NCI-H446 treated with DMSO at 0.1 percent for 48 hours (cell line): ENCODE measurements at regions not wholly inside any gene's neighbourhood (a gene's known extent, or its start where the extent isn't known, plus 50 kb on each side); places are given as distances from the start of the nearest gene placed in this dataset.

Source experiments
- DNase-seq: peaks from one replicate; lab custom pipeline; 2025; lab: John Stamatoyannopoulos, UW

DNA sequence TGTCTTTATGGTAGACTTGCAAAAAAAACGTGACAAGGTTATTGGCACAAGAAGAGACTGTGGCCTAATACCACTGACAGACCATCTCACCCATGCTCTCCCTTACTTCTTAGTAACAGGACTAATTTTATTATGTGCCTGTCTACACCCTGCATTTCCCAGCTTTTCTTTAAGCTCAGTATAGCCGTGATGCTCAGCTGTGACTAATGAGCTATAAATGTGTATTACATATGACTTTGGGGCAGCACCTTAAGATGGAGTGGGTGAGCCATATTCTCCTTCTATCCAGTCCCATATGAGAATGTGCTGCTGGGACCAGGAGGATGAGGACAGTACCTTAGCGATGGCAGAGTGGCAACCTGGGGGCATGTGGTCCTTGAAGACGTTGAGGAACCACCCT is 293.5 kb downstream of the RNF144A start:
- no peak for DNase-seq

DNA sequence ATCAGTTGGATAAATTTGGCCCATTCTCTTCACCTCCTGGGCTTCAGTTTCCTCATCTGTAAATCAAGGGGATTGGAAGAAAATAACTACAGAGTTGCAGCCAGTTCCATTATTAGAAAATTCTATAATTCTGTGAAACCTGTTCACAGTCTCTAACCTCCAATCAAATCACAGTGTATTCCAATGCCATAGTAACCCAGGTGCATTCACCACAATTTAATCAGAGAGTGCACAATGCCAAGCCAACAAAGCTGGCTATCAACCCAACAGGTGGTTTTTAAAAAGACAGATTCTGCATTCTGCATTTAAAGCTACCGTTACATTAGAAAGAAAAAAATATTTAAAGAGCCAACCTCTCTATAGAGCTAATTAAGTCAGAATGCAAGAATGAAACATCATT is 308.6 kb downstream of the RNF144A start:
- DNase-seq = no peak

DNA sequence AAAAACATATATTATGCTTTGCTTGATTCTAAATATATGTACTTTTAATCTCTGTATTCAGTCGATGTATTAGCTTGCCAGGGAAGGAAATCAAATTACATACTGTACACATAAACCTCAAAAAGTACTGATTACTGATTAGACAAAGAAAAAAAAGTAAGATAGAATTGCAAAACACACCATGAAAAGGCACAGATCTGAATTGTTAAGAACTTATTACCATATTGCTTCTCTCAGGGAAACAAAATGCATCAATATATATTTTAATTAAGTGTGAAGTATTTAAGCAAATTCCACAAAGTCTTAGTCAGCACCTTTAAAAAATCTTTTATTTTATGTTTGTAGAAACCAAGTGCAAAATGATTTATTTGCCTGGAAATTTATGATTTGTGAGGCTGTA is 309.3 kb downstream of the RNF144A start:
- DNase-seq = no peak

DNA sequence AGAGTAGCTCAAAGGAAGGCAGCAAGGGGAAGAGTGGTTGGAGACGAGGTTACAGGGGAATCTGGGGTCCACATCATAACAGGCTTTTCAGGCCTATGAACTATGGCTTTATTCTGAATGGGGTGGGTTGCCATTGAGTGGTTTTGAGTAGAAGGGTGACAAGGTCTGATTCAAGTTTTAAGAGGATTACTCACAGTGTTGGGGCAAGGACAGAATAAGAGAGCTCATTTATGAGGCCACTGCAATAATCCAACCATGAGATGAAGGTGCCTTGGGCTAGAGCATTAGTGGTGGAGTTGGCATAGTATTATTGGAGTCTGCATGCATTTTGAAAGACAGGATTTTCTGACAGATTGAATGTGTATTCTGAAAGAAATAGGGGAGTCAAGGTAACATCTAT is 315.9 kb downstream of the RNF144A start:
- no peak for DNase-seq

DNA sequence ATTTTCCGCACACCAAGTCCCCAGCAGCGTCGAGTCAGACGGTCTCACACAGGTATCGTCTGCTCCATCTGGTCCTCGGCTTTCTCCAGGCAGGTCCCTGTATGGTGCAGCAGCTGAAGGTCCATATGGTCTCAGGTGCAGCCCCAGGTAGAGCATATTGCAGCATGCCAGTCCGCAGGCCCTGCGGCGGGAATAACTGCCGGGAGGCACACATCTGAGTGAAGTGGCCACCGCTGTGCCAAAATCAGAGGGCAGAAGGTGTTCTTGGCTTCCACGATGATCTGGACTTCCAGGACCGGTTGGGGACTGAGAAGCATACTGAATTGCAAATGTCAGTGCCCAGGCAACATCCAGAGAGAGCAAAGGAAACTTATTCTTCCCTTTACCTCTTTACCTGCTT is 320.3 kb downstream of the RNF144A start:
- no peak for DNase-seq

DNA sequence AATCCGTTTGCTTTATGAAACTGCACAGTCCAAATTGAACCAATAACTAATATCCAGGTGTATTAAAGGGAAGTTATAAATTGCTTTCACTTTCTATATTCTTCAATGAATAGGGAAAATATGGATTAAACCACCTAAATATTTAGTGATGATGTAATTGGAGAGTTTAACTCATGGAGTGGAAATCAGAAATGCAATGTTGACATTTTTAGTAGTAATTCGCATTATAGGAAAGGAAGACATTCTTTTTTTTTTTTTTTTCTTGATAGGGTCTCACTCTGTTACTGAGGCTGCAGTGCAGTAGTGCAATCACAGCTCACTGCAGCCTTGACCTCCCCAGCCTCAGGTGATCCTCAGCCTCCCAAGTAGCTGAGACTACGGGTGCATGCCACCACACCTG is 321.9 kb downstream of the RNF144A start:
- no peak for DNase-seq

DNA sequence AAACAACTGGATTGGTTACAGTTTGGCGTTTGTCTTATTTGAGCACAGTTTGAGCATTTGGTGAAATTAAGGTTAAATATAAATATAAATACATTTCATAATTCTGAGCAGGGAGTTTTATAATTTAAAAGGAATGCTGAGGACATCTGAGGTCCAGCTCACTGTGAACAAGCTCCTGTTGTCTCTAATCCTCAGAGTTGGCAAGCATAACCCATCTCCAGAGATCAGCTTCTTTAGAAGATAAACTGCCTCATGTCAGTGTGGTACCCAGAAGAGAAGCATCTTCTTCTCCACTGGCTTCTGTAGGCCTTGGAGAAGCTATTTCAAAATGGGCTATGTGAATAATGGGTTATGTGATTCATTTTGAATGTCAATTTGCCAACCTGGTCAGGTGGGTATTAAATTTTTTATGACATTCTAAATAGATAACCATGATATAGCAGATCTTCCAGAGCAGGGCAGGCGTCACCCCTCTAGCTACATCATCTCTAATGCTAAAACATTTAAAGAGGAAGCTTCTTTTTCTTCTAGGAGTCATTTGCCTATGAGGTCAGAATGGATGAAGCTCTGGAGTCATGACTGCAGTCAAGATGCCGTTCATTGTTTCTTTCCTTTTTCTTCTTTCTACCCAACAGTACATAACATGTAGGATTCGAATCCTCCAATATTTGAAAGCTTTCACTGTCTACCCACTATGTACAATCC is 324.0 kb downstream of the RNF144A start:
- no peak for DNase-seq

DNA sequence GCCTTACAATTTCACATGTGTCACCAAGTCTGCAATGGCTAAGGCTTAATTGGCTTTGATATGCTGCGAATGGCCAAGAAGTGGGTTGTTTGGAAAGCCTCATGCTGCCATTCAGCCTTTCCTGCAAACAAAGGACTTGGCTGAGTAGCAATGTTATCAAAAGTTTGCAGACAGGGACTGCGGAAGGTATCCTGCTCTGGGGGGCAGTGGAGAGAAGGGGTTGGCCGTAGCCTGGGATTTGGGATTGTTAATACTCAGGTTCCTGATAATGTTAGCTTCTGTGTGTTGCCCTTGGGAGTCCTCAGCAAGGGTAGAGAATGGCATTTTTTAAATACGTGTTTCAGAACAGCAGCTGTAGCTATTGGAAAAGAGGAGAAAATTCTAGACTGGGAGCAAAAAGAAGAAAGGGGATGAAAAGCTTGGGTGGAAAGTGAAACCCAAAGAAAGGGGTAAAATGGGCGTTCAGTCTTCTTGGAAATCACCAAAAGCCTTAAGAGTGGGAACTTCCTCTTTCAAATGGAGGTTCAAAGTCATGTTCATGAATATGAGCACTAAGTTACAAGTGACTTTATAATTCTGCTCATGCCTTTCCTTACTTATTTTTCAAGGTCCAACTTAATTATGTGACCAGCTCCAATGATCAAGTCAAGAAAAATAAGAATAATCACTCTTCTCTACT is 325.1 kb downstream of the RNF144A start:
- no peak for DNase-seq

DNA sequence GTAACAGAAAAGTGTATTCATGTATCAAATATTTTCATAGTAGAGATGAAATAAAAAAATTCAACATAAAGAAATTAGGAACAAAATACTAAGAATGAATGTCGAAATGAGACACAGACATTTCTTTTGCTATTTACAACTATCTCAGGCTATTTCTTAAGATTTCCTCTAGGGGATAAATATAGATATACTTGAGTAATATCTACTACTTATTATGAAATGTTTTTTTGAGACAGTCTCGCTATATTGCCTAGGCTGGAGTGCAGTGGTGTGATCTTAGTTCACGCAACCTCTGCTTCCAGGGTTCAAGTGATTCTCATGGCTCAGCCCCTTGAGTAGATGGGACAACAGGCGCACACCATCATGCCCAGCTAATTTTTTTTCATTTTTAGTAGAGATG is 326.1 kb downstream of the RNF144A start:
- DNase-seq = no peak

DNA sequence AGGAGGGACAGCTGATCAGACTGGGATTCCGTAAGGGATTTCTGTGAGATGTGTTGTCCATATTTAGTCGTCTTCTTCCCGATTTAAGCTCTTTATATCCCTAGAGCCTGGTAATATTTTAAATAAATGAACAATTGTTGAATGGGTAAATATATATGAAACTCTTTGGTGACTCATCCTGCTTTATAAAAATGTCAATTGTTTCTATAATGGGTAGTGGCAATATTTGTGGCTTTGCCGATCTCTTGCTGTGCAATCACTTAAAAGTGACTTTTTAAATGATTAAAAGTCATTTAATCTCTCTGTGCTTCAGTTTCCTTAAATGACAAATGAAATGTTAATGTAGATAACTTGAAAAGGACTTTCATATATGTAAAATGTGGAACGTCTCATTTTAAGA is 339.2 kb downstream of the RNF144A start:
- DNase-seq = no peak

DNA sequence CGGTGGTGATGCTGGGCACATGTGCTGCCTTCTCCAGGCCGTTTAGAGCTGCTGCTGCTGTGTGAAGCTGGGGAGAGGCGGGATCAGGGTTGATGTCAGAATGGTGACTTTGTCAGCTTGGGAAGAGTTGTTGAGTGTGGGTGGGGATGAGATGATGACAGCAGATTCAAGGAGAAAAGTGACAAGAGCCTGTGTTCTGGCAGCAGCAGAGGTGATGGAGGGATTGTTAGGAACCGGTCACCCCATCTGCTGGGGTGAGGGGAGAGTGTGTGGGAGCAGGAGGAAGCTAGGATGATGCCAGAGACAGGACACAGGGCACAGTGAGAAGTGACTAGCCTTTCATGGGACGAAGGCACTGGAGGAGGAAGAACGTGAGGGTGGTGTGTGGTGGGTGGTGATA is 345.5 kb downstream of the RNF144A start:
- no peak for DNase-seq

DNA sequence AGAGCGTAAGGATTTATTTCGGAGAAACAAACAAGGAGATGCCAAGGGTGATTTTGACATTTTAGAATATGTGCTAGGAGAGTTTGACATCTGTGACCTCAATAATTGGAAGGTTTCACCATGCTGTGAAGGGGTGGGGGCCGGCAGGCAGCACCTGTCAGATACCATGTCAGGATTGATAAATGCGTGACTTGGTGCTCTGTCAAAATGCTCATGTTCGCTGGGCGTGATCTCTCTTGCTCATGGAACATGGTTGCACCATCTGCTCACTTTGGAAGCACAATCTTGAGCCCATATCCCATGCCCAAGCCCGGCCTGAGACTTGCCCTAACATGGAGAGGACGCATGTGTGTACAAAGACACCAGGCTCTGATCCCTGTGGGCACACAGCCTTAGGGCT is 347.6 kb downstream of the RNF144A start:
- peak; percentile 33 for DNase-seq

DNA sequence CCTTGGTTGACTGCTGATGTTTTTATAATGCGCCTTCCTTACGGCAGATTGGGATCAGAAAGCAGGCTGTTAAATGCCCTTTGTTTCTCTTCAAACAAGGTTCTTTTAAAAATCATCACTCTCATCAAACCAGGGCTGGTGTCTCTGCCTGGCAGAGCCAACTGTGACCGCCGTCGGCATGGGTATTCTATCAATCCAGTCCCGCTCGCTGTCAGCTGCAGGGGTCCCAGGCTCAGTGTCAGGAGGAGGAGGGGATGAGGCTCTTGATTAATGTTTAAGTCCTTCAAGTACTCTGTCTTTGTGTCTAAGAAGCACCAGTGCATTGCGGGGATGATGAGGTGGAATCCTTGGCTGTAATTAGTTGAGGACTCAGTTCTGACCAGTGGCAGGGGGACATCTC is 348.1 kb downstream of the RNF144A start:
- no peak for DNase-seq

DNA sequence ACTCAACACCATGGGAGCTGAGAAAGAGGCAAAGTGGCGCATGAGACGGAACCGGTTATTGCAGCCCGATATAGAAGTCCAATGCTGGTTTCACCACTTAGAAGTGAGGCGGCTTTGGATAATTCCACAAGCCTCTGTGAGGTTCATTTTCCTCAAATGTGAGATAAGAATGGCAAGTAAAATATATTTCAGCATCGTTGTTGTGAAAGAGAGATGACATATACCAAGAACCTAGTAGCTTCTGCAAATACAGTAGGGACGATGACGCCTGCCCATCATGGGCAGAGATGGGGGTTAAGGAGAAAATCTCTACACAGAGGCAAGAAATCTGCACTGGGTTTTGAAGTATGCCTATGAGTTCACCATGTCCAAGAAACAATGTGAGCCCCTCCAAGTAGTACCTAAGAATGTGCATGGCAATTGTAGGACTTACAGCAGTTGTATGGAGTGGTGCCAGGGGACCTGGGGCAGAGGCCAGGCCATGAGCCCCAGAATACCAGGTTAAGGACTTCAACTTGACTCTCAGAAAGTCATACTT is 352.0 kb downstream of the RNF144A start:
- no peak for DNase-seq

DNA sequence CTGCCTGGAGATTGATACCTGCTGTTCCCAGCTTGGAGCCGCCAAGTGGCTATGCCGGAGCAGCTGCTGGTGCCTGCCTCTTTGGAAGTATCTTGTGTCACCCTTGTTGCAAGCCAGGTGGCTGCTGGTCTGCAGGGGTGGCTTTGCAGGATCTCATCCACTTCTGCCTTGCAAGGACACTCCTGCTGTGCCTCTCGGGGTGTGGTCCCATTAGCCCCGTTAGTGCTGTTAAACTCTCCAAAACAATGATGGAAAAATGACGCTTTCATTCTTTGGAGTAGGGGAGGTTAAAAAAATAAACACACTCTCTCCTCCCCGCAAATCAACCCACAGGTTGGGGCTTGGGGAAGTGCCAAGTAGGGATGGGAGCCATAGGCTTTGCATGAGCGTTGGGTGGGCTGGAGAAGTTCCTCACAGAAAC is 352.8 kb downstream of the RNF144A start:
- peak; percentile 11 for DNase-seq

DNA sequence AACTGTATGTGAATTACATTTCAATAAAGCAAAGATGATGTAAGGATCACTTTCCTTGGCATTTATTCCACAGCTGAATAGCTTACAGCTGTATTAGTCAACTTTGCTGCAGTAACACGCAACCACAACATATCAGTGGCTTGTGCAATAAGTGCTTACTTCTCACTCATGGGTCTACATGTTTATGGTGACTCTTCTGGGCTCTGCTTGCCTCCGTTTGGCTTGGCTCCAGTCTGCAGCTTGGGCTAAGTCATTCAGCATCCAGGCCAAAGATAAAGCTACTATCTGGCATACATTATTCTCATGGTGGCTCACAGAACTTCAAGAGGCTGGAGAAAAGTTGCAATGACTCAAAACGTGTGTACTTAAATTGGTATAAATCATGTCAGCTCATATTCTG is 355.0 kb downstream of the RNF144A start:
- DNase-seq = peak; percentile 50

DNA sequence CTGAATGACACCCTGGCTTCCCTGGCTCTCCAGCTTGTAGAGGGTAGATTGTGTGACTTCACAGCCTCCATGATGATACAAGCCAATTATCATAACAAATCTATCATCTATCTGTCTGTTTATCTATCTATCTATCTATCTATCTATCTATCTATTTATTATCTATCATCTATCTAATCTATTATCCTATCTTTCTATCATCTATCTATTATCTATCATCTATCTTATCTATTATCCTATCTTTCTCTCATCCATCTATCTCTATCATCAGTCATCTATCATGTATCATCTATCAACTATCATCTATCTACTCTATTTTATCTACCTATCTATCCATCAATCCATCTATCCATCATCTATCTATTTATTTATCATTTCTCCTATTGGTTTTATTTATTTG is 361.8 kb downstream of the RNF144A start:
- DNase-seq = no peak

DNA sequence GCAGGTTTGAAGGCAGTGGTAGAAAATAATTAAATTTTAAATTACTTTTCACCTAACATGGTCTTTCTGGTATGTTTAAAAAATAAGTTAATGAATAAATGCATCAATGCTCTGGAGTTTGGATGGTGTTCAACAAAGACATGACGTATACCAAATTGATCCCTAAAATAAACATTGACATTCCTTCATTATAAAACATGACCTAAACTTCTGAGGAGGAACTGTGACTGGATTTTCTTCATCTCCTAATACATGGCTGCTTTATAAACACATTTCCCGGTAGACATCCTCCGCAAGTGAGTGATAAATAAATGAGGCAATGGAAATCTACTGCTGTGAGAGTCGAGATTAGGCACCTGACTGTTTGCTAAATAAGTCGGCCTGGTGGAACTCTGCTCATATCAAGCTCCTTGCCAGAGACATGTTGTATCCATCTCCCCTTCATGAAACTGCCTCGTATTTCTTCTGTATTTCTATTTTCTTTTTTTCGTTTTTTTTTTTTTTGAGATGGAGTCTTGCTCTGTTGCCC is 362.3 kb downstream of the RNF144A start:
- DNase-seq = no peak

DNA sequence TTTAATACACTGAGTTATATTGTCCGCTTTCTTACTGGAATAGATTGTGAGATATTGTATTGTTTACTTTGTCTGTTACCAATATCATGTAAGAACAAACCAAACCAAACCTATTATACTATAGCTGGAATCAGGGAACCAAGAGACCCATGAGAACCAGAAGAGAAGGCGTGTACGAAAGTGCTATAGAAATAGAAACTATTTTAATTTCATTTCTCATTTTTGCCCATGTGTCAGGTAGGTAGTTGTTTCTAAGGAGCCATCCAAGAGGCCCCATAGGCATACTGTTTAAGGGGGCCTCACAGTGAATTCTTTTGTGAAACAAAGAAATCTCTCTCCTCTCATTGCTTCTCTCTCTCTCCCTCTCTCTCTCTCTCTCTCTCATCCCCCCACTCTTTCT is 363.6 kb downstream of the RNF144A start:
- no peak for DNase-seq

DNA sequence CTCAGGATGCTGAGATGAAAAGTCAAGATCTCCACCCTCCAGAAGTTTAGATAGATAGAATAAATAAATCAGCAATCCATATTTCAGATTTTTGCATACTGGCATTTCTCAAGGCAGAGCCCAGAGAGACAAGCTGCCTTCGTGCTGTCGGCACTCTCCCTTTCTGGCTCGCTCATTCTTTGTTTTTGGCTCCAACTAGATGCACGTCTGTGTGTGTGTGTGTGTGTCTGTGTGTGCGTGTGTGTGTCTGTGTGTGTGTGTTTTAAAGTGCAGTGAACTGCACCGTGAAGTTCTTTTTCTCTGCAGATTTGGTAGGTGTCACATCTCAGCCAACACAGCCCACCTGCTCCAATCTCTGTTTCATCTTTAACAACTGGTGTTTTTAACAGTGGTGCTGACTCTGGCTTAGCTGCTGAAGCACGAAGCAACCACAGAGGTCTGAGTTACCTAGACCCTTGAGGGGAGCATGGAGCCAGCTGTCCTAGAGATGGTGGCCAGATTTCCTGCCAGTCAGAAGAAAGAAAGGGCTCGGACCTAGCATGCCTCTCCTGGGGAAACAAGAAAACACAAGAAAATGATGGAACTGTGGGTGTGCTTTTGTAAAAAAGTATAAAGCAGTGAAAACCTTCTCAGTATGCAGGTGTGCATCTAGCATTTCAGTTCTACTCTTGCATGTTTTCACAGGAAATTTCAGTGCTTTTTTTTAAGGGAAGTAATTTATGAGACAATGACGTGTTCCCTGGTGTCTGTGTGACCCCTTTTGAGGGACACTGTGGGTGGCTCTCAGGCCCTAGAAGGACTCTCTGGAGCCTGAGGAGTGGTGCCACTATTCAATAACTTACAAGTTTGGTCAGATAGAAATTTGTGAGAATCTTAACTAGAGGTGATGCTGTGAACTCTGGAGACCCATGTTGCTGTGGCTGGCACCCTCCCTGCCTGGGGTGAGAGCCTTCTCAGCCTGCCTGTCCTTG is 364.3 kb downstream of the RNF144A start:
- DNase-seq = peak; percentile 42

DNA sequence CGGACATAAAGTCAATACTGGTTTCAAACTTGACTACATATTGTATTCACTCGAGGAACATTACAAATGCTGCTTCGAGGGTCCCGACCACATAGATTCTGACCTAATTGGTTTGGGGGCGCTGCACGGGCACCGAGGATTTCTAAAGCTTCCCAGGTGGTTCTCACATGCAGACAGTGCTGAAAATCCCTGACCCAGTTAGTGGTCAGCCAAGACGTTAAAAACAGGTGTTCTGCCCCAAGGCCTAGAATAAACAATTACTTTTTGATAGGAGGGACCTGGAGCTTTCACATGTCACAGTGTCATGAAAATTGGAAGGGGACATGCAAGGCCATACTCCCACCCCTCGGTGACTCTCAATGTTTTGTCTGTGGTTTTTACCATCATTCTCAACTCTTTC is 368.9 kb downstream of the RNF144A start:
- no peak for DNase-seq

DNA sequence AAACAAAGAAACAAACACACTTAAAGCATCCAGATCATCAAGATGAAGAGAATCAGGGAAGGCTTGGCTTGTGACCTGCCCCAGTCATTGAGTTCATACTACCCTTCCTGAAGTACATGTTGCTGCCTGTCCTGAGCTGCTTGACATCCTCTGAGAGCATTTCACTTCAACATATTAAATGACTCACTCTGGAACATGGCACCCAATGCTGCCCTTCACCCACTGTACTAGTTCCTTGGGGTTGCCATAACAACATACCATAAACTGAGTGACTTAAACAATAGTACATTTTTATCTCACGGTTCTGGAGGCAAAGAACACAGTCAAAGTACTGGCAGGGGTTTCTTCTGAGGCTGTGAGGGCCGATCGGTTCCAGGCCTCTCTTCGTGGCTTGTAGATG is 371.3 kb downstream of the RNF144A start:
- no peak for DNase-seq
